ENCODE measurements at regions not wholly inside any gene's neighbourhood (a gene's known extent, or its start where the extent isn't known, plus 50 kb on each side); places are given as distances from the start of the nearest gene placed in this dataset.
"Not testable (repeated sequence)": the region's sequence is repeated elsewhere in the genome, so short reads cannot be mapped to it uniquely, and the experiment has no call there.

DNA sequence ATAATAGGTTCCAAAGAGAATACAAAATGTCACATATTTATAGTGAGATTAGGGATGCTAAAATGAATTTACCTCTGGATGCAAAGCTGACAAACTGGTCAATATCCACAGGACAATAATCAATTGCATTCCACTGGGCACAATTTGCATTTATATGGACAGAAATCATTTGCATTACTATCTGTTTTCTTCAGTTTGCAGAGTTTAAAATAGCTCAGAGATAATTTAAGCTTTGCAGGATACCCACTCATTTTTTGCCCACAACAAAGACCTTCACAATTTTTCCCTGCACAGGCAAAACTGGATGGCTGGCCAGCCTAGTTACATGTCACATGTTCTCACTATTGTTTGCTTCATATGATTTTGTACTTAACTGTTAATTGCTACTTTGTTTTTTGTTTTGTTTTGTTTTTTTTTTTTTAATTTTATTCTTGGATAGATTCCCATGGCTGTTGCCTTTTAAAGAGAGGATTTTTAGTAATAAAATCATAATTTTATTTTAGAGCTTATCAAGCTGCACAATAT is 483.5 kb downstream of the UTRN start:
- DNase-seq: no peak

DNA sequence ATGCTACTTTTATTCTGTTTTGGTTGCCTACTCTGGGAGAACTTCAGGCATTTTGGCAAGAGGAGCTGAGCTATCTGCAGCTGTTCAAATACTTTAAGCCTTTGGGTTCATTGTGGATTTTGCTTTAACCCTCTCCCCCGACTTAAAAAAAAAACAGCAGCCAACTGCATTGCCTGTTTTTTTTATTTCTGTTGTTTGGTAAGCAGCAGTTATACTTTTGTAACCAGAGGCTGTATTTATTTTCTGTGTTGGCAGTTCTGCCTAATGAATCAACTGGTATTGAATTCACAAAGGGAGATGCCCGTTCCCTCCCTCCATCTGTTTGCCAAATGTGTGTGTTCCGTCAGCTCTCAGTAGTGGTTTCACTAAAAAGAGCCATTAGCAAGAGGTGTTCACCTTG is 484.0 kb downstream of the UTRN start:
- peak in 1 of 2 donors; percentile 17 for DNase-seq

DNA sequence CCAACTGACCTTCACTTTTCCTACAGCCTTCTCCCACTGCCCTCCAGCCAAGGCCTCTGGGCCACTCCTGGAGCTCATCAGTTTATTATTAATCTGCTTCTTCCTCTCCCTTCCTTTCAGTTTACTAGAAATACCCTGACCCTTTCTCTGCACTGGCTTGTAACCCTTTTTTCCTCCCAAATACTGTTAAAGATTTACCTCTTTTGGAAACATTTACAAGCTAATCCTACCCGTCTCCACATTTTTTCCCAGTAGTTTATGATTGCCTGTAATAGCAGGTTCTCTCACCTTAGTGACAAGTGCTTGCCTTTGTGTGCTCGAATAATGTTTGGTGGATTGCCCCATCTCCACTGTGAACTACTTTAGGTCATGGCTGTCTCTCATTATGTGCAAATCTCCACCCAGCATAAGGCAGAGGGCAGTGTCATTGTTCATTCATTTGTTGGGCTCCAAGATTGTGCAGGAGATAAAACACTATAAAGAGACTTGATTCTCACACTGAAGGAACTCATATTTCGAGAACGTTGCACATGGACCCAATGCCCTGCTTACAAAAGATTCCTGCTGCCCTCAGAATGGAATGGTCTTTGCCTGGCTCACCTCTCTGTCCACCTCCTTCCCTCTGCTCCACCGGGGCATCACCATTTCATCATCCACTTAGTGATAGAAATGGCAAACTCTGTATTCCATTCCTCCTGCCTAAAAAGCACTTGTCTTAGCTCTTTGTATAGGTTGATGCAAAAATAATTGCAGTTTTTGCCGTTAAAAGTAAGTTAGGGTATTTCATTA is 491.1 kb downstream of the UTRN start:
- no peak for DNase-seq

DNA sequence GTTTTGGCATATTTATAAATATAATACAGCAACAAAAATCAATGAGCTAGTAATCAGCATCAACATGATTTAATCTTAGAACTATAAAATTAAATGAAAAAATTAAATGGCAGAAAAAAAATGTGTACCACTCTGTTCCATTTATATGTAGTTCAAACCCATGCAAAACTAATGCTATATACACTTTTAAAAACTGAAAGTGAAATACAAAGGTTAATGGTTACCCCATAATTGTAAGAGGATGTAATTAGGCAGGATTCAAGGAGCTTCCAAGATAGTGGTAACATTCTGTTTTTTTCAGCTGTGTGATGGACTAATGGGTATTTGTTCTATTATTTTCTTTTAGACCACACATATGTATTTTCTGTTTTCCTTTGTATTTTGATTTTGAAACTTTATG is 492.1 kb downstream of the UTRN start:
- no peak for DNase-seq

DNA sequence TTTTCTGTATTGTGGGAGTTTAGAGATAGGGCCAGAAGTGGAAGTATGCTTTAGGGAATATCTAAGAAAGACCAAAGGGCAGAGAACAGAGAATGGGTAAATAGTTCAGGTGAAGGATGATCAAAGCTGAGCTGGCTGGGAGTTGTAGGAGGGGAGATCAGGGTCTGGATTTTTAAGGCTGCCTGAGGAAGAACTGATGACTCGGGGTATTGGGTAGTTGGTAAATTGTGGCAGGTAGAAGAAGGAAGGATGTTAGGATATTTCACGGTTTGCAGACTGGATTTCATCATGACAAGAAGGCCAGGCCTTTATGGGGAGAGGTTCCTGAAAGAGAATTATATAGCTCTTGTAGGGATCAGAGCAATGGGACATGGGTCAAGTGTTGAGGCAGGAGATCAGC is 492.9 kb downstream of the UTRN start:
- no peak for DNase-seq

DNA sequence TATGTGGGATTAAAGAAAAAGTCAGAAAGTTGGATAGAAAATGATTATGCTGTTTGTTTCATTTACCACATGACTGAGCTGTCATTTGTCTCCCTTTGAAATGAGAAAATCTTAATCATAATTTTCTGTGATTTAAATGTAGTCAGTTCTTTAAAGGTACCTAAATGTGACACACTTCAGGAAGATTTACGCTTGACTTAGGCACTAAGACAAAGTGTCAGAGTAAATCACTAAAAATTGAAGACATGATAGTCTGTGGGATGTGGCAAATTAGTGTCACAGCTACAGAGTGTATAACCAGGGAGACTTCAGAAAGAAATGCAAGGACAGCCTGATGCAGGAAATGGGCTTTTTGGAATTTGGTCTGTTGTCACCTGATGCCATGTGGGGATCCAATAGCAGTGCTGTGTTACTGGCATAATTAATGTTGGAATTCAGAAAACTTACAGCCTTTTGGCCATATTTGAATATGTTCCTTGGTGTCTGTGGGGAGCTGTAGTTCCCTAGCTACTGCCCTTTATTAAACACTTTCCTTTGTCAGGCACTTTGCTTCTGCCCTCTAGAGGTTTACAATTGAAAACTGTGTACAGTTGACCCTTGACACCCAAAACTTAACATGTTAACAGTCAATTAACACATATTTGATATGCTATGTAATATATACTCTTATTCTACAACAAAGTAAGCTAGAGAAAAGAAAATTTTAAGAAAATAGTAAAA is 493.8 kb downstream of the UTRN start:
- DNase-seq: no peak

DNA sequence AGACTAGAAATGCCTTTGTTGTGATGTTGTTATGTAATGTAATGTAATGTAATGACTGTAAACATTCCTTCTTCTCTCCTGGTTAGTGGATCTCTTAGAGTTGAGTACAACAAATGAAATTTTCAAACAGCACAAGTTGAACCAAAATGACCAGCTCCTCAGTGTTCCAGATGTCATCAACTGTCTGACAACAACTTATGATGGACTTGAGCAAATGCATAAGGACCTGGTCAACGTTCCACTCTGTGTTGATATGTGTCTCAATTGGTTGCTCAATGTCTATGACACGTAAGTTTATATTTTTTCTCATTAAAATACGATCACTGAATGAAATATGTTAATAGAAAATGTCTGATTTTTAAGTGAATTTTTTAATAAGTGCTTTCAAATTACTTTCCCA is 496.7 kb downstream of the UTRN start:
- DNase-seq: peak; percentile 30

DNA sequence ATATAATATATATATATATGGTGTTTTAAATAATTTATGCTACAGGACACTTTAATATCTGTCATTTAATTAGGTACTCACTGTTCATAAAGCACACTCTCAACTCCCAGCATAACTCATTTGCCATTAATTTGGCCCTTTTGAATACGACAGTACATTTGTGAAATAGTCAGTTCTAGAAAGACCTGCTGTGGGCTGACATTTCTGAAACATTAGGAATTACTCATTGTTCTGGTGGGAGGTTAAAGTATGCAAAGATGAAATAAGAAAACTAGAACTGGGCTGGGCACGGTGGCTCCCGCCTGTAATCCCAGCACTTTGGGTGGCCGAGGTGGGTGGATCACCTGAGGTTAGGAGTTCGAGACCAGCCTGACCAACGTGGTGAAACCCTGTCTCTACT is 497.5 kb downstream of the UTRN start:
- no peak for DNase-seq

DNA sequence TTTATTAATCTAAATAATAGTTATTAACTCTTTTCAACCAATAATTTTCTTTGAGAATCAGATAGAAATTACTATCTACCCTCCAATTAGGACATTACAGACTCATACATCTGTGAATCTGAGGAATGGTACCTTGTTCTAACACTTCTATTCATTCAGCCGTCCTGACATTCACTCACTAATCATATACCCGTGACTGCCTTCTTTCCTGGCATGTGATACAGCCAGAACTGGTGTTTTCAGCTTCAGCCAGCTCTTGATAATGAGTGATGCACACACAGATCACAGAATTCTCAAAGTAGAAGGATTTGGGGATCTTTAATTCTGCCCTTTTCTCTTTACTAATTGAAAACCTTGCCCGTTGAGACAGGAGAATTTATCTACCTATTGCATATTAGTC is 499.9 kb downstream of the UTRN start:
- no peak for DNase-seq

DNA sequence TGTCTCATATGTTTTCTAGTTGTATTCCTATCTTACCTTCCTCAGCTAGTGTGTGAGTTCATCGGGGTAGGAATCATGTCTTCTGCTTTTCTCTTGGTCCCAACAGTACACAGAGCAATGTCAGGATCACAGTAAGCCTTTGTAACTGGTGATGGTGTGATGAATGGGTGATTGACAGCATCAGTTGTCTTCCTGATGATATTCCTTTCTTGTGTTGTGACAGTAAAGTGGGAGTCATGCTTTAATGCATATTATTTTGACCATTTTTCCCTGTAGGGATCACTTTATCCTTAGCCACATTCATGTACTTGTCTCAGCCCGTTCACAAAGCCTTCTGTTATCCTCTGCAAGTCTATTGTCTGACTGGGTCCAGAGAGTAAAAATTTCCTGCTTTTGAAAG is 501.7 kb downstream of the UTRN start:
- DNase-seq: no peak

DNA sequence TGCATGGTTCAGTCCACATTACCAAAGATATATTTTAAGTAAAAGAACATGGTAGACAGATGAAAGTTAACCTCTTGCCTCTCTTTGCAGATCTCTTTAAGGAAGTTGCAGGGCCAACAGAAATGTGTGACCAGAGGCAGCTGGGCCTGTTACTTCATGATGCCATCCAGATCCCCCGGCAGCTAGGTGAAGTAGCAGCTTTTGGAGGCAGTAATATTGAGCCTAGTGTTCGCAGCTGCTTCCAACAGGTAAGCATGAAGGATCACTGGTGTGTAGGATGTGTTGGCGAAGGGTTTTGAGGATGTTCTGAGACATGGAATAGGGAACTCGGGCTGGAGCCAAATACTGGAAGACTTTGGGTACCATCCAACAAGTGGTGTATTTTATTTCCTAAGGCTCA is 508.6 kb downstream of the UTRN start:
- no peak for DNase-seq

DNA sequence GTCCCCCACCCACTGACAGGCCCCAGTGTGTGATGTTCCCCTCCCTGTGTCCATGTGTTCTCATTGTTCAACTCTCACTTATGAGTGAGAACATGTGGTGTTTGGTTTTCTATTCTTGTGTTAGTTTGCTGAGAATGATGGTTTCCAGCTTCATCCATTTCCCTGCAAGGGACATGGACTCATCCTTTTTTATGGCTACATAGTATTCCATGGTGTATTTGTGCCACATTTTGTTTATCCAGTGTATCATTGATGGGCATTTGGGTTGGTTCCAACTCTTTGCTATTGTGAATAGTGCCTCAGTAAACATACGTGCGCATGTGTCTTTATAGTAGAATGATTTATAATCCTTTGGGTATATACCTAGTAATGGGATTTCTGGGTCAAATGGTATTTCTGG is 509.9 kb downstream of the UTRN start:
- DNase-seq: not testable (repeated sequence)

DNA sequence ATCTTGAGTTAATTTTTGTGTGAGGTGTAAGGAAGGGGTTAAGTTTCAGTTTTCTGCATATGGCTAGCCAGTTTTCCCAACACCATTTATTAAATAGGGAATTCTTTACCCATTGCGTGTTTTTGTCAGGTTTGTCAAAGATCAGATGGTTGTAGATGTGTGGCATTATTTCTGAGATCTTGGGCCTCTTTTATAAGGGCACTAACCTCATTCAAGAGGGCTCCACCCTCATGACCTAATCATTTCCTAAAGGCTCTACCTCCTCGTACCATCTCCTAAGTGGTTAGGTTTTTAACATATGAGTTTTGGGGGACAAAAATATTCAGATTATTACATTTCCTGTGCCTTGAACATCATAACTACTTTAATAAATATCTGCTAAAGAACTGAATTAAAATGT is 510.9 kb downstream of the UTRN start:
- no peak for DNase-seq

DNA sequence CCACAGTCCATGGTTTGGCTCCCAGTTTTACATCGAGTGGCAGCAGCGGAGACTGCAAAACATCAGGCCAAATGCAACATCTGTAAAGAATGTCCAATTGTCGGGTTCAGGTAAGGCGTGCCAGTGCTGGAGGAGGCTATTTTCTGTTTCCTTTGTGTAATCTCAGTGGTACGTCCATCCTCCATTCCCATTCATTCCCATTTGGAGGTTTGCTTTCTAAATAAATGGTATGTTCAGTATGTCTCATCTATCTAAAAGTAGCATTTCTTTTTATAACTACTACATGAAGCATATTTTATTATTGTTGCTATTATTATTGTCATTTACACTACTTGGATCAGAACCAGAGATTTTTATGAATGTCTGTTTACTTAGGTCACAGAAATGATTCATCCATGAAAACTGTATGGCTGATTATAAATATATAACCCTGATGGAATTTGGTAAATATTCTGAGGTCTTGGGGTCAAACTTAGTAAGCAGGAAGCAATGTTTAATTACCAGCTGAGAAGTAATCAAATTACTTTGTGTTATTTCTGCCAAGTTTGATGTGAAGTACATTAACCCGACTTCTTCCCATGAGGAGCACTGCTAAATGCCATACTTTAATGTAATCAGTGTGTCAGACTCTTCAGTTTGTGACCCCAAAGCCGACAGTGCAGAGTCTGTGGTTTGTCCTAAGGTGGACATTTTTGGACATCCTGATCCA is 512.9 kb downstream of the UTRN start:
- DNase-seq: no peak

DNA sequence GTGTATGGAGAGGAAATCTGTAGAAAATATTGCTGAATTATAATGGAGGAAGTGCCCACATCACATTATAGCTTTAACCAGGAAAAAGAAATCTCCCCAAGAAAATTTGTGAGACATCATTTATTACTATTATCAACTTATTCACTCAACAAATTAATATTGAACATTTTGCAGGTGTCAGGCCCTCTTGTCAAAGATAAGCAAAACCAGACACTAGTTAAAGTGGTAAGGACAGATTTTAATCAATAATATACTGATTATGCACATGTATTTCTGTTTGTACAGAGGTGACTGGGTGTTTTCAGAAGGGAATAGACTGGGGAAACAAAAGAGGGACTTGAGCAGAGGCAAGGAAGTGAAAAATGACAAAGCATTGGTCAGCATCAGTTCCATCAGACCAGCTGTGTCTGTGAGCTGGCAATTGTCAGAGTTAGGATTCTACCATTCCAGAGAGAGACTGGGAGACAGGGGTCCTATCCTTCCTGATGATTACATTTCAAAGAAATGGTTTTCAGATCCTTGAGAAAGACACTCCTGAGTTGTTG is 519.2 kb downstream of the UTRN start:
- no peak for DNase-seq

DNA sequence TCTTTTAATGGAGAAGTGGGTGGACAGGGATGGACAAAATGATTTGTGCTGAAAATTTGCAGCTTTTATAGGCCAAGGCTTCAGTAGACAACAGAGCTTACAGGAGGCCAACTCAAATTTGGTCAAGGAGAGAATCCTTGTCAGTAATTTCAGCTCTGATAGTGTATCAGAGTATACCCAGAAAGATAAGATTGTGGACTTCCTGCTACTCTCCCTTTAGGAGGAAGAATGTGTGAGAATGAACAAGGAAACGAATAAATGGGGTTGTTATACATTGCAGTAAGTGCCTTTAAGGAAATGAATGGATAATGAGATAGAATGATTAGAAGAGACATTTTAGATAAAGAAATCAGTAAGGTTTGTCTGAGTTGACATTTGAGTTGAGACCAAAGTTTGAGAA is 519.9 kb downstream of the UTRN start:
- no peak for DNase-seq

DNA sequence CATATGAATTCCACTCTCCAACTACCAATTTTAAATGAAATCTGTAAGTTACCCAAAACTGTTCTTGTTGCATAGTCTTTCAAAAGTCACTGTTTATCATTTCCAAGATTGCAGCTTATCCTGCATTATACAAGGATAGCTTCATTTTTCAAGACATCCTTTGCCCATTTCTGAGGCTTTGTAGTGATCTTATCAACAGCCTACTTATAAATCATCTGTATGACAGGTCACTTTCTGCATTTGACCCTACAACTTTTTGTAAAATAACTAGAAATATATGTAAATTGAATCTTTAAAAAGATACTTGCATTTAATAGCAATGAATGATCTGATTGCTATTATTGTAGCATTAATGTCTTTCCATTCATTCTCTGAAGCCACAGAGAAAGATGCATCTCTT is 521.1 kb downstream of the UTRN start:
- DNase-seq: no peak

DNA sequence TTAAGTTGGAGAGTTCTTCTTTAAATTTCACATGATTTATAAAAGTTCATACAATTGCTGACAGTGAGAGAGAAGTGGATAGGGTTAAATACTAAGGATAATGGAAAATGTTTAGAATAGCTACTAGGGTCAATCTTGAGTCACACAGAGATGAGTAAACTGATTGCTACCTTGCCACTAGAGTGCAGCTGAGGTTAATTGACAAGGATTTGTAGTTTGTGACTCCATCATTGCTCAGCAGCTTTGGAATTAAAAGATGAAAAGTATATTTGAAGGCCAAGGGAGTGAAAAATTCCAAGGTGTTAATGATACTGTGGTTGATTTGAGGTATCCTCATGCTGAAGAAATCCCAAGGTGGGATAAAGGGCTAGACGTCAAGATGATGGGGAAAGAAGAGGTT is 524.0 kb downstream of the UTRN start:
- DNase-seq: no peak

DNA sequence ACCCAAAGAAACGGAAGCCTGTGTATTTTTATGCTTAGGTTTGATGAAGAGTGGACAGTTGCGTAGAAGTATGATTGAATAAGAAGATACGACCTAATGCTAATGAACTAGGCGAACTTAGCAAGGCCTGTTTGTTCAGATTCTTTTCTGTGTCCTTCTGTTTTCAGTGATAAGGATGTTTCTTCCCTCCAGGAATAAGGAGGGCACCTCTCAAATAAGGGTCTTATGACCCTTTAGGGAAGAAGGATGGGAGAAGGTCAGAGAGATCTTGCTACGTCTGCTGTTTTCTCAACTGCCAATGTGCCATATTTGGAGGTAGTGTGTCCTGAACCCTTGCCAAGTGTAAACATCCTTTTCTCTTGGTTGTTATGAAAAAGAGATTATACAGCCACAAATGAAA is 524.8 kb downstream of the UTRN start:
- DNase-seq: no peak

DNA sequence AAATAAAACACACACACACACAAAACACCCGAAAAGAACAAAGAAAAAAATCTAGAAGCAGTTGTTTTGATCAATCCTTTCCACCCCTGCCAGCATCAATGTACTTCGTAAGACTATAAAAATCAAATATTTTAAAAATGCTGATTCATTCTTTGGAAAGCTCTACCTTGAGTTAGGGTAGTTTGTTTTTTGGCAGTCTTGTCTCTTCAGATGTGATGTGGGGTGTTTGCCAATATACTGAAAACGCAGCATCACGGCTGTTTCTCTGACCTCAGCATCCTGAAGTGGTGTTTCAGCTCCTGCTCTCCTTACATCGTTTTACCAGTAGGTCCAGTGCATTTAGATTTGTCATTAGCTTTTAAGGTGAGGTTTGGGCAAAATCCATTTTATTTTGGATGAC is 526.0 kb downstream of the UTRN start:
- no peak for DNase-seq

DNA sequence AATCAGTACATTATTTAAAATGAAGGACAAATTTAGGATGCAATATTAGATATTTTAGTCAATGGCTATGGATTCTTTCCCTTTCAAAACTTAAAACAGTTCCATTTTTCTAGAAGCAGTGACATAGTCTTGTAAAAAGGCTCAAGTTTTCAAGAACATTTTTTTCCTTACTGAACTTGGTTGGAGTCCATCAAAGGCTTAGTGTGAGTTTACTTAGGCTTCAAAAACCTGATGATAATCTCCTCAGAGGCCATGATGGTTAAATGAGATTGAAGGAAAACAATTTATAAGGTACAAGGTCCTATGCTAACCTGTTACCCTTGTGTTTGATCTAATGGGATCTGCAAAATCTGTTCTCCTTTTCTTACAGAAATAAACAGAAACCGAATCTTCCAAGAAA is 531.8 kb downstream of the UTRN start:
- DNase-seq: no peak

DNA sequence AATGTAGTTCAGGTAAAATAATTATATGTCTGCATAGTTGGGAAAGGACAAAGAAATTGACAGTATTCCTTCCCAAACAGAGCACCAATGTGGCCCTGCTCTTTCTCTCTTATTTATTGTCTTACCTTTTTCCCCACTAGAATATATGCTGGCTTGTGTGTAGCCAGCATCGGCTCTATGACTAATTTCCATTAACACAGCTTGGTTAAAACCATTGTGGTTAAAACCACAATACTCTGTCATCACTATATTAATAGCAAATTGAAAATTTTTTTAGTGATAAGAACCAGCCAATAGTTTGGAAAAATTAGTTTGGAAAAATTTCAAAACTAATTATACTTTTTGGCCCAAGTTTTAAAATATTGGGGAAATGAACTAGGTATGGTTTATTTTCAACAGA is 535.1 kb downstream of the UTRN start:
- no peak for DNase-seq

DNA sequence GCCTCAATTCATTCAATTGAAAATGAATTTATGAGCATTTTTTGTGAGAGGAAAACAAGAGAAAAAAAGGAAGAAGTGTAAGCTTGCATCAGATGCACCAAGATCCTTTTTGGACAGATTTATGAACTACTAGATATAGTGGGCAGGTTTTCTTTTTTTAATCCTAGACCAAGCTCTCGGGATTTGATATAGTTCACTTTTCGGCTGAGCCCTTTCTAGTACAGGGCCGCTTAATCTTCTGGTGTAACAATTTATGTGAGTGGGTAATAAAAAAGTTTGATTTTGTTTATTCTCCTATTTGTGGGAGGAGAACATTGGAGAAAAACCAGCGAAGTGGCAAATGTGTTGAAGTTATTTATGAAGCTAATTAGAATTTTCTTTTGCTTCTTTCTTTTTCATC is 538.0 kb downstream of the UTRN start:
- no peak for DNase-seq

Data from right lung (tissue), 2 donors.